HEK293 (cell line): ENCODE measurements at regions not wholly inside any gene's neighbourhood (a gene's known extent, or its start where the extent isn't known, plus 50 kb on each side); places are given as distances from the start of the nearest gene placed in this dataset.

Source experiments
- CTCF ChIA-PET: fragments of 350-600 bp; formaldehyde crosslinking; extraction: SDS; loops from one replicate; lab custom pipeline; 2021; ENCODE audit warnings: antibody characterized with exemption; lab: Yijun Ruan, JAX
- POLR2A ChIA-PET: fragments of 300-600 bp; formaldehyde crosslinking; extraction: SDS; loops from one replicate; lab custom pipeline; 2020; ENCODE audit warnings: antibody characterized with exemption, inconsistent platforms; lab: Yijun Ruan, JAX
- H3K27ac ChIP-seq: fragments of 200-500 bp; sonication (Bioruptor generic); 2 replicates; pipeline ENCODE4 v1.5.1; 2014; ENCODE audit warnings: low read depth, low read length, control low read depth, inconsistent platforms; ENCODE audit errors: extremely low read depth
- H3K36me3 ChIP-seq, 2 experiments: fragments of 200-500 bp in 1 of 2; sonication (Bioruptor generic) in 1 of 2; 1 replicate in 1 of 2; 2 replicates in 1 of 2; pipeline ENCODE4 v1.5.1; 2014 to 2017; ENCODE audit warnings: inconsistent platforms in 2 of 2, low read length in 2 of 2; ENCODE audit not compliant: control insufficient read depth in 2 of 2, insufficient read depth in 1 of 2
- H3K4me1 ChIP-seq: fragments of 200-500 bp; sonication (Bioruptor generic); 2 replicates; pipeline ENCODE4 v1.5.1; 2014; ENCODE audit warnings: mild to moderate bottlenecking, low read length, inconsistent platforms; ENCODE audit not compliant: control insufficient read depth, insufficient read depth
- H3K4me3 ChIP-seq: 2 replicates; pipeline ENCODE4 v1.5.1; 2011; ENCODE audit warnings: low read depth, mild to moderate bottlenecking, control low read depth, low read length, moderate library complexity
- H3K9me3 ChIP-seq: fragments of 200-500 bp; sonication (Bioruptor generic); 2 replicates; pipeline ENCODE4 v1.5.1; 2014; ENCODE audit warnings: low read depth, low read length, inconsistent platforms; ENCODE audit not compliant: control insufficient read depth, insufficient read depth
- BCL11A ChIP-seq: fragments of 450-650 bp; formaldehyde crosslinking; IDR thresholded peaks from 2 replicates; pipeline ENCODE4 v1.5.1; 2016; ENCODE audit warnings: low read depth, missing biosample characterization, missing genetic modification characterization
- MZF1 ChIP-seq: fragments of 450-650 bp; formaldehyde crosslinking; IDR thresholded peaks from 2 replicates; pipeline ENCODE4 v1.5.1; 2017; ENCODE audit warnings: missing biosample characterization, missing genetic modification characterization, borderline replicate concordance
- SCRT2 ChIP-seq: fragments of 450-650 bp; formaldehyde crosslinking; IDR thresholded peaks from 2 replicates; pipeline ENCODE4 v1.5.1; 2016; ENCODE audit warnings: missing biosample characterization, missing genetic modification characterization
- SP2 ChIP-seq: fragments of 450-650 bp; formaldehyde crosslinking; IDR thresholded peaks from 2 replicates; pipeline ENCODE4 v1.5.1; 2016; ENCODE audit warnings: missing biosample characterization, missing genetic modification characterization
- TCF7L2 ChIP-seq: IDR thresholded peaks from 2 replicates; pipeline ENCODE4 v1.6.1; 2011; ENCODE audit warnings: low read depth, mild to moderate bottlenecking, inconsistent platforms, low read length, moderate library complexity, borderline replicate concordance
- ZFP37 ChIP-seq: fragments of 450-650 bp; formaldehyde crosslinking; IDR thresholded peaks from 2 replicates; pipeline ENCODE4 v1.5.1; 2016; ENCODE audit warnings: missing biosample characterization, missing genetic modification characterization
- ZFP41 ChIP-seq: fragments of 450-650 bp; formaldehyde crosslinking; IDR thresholded peaks from 2 replicates; pipeline ENCODE4 v1.5.1; 2016; ENCODE audit warnings: missing biosample characterization, missing genetic modification characterization, borderline replicate concordance
- ZIC2 ChIP-seq: fragments of 450-650 bp; formaldehyde crosslinking; IDR thresholded peaks from 2 replicates; pipeline ENCODE4 v1.5.1; 2016; ENCODE audit warnings: missing biosample characterization, missing genetic modification characterization
- ZNF138 ChIP-seq: fragments of 450-650 bp; formaldehyde crosslinking; IDR thresholded peaks from 2 replicates; pipeline ENCODE4 v1.5.1; 2016; ENCODE audit warnings: missing biosample characterization, missing genetic modification characterization, borderline replicate concordance
- ZNF48 ChIP-seq: fragments of 450-650 bp; formaldehyde crosslinking; IDR thresholded peaks from 2 replicates; pipeline ENCODE4 v1.5.1; 2016; ENCODE audit warnings: missing biosample characterization, missing genetic modification characterization
- ZNF514 ChIP-seq: fragments of 450-650 bp; formaldehyde crosslinking; IDR thresholded peaks from 2 replicates; pipeline ENCODE4 v1.5.1; 2016; ENCODE audit warnings: missing biosample characterization, missing genetic modification characterization
- ZNF624 ChIP-seq: fragments of 450-650 bp; formaldehyde crosslinking; IDR thresholded peaks from 2 replicates; pipeline ENCODE4 v1.5.1; 2017; ENCODE audit warnings: missing biosample characterization, missing genetic modification characterization
- ZNF670 ChIP-seq: fragments of 450-650 bp; formaldehyde crosslinking; IDR thresholded peaks from 2 replicates; pipeline ENCODE4 v1.5.1; 2016; ENCODE audit warnings: missing biosample characterization, missing genetic modification characterization, low read depth
- ZNF843 ChIP-seq: fragments of 450-650 bp; formaldehyde crosslinking; IDR thresholded peaks from 2 replicates; pipeline ENCODE4 v1.5.1; 2016; ENCODE audit warnings: missing biosample characterization, missing genetic modification characterization
- TF ChIP-seq, protein P1 (sequence below): fragments of 450-650 bp; formaldehyde crosslinking; IDR thresholded peaks from 2 replicates; pipeline ENCODE4 v1.5.1; 2017; ENCODE audit warnings: missing biosample characterization, missing genetic modification characterization
- TF ChIP-seq, protein P2 (sequence below): fragments of 450-650 bp; formaldehyde crosslinking; IDR thresholded peaks from 2 replicates; pipeline ENCODE4 v1.5.1; 2017; ENCODE audit warnings: missing biosample characterization, missing genetic modification characterization
- TF ChIP-seq, protein P3 (sequence below): fragments of 450-650 bp; formaldehyde crosslinking; IDR thresholded peaks from 2 replicates; pipeline ENCODE4 v1.5.1; 2016; ENCODE audit warnings: missing biosample characterization, missing genetic modification characterization
- TF ChIP-seq, protein P4 (sequence below): fragments of 450-650 bp; formaldehyde crosslinking; IDR thresholded peaks from 2 replicates; pipeline ENCODE4 v1.5.1; 2016; ENCODE audit warnings: missing biosample characterization, missing genetic modification characterization
- TF ChIP-seq, protein P5 (sequence below): fragments of 450-650 bp; formaldehyde crosslinking; IDR thresholded peaks from 2 replicates; pipeline ENCODE4 v1.5.1; 2016; ENCODE audit warnings: missing biosample characterization, missing genetic modification characterization

DNA sequence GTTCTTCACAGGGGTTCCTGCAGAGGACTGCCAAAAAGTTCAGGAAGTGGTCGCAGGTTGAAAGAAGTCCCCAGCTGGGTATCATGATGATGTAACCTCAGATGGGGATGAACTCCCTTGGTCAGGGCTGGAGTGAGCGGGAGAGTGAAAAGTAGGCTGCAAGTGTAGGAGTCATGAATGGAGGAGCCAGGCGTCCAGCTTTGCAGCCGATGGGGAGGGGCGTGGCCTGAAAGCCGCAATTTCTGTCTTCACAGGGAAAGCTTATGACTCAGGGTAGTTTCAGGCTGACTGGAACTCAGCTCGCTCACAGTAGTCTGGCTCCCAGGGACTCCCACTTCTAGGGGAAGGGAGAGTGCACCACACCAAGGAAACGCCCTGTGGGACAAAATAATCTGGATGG is 70.0 kb upstream of the HS3ST3A1 start:
- Histone ChIP-seq H3K4me1 (no peaks in the 10 kb centered on the region), H3K9me3 (no peaks in the 10 kb centered on the region), H3K36me3 (no peaks in the 10 kb centered on the region)
- TF ChIP-seq, protein P1, sequence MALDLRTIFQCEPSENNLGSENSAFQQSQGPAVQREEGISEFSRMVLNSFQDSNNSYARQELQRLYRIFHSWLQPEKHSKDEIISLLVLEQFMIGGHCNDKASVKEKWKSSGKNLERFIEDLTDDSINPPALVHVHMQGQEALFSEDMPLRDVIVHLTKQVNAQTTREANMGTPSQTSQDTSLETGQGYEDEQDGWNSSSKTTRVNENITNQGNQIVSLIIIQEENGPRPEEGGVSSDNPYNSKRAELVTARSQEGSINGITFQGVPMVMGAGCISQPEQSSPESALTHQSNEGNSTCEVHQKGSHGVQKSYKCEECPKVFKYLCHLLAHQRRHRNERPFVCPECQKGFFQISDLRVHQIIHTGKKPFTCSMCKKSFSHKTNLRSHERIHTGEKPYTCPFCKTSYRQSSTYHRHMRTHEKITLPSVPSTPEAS (tag by site-specific recombination), result no peak
- peak; percentile 15; the same call in 1 of the 2 replicates for TF ChIP-seq ZIC2 (tag by site-specific recombination)
- TF ChIP-seq, all 188 proteins: peak for 1
- Histone ChIP-seq H3K4me3 (no peak overlapping the region), H3K27ac (no peak overlapping the region)
- POLR2A ChIA-PET, result interaction anchor here (1.0 kb wide), 1 partner anchor 45 kb away, joined by 3 read pairs; no protein-coding TSS in a partner anchor
- CTCF ChIA-PET, result interaction anchor here (0.6 kb wide), 1 partner anchor 83 kb away, joined by 3 read pairs; no protein-coding TSS in a partner anchor

DNA sequence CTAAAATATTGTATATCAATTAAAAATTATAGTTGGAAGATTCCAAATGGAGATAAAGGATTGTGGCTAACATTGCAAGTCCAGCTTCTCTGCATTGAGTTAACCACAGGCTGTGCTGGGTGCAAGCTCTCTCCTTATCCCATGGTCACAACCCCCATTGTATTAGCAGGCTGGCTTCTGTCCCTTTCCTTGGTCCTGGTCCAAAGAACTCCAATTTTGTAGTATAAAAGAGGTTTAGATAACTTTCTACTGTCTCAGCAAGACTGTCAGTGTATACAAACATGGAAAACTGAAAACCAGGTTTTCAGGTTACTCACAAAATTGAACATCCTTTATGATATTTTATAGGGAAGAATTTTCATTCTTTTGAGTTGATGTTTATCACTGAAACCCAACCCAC is 76.6 kb upstream of the HS3ST3A1 start:
- TF ChIP-seq ZFP41 (tag by site-specific recombination), result no peak
- TF ChIP-seq ZNF514 (tag by site-specific recombination), result no peak
- TF ChIP-seq SCRT2 (tag by site-specific recombination), result no peak
- no peak for TF ChIP-seq BCL11A
- no peak for TF ChIP-seq TCF7L2
- TF ChIP-seq, protein P2, sequence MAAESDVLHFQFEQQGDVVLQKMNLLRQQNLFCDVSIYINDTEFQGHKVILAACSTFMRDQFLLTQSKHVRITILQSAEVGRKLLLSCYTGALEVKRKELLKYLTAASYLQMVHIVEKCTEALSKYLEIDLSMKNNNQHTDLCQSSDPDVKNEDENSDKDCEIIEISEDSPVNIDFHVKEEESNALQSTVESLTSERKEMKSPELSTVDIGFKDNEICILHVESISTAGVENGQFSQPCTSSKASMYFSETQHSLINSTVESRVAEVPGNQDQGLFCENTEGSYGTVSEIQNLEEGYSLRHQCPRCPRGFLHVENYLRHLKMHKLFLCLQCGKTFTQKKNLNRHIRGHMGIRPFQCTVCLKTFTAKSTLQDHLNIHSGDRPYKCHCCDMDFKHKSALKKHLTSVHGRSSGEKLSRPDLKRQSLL (tag by site-specific recombination), result no peak
- TF ChIP-seq, protein P3, sequence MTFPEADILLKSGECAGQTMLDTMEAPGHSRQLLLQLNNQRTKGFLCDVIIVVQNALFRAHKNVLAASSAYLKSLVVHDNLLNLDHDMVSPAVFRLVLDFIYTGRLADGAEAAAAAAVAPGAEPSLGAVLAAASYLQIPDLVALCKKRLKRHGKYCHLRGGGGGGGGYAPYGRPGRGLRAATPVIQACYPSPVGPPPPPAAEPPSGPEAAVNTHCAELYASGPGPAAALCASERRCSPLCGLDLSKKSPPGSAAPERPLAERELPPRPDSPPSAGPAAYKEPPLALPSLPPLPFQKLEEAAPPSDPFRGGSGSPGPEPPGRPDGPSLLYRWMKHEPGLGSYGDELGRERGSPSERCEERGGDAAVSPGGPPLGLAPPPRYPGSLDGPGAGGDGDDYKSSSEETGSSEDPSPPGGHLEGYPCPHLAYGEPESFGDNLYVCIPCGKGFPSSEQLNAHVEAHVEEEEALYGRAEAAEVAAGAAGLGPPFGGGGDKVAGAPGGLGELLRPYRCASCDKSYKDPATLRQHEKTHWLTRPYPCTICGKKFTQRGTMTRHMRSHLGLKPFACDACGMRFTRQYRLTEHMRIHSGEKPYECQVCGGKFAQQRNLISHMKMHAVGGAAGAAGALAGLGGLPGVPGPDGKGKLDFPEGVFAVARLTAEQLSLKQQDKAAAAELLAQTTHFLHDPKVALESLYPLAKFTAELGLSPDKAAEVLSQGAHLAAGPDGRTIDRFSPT (tag by site-specific recombination), result no peak
- TF ChIP-seq MZF1 (tag by site-specific recombination), result no peak
- TF ChIP-seq ZNF624 (tag by site-specific recombination), result no peak
- TF ChIP-seq ZNF48 (tag by site-specific recombination), result no peak
- TF ChIP-seq, protein P4, sequence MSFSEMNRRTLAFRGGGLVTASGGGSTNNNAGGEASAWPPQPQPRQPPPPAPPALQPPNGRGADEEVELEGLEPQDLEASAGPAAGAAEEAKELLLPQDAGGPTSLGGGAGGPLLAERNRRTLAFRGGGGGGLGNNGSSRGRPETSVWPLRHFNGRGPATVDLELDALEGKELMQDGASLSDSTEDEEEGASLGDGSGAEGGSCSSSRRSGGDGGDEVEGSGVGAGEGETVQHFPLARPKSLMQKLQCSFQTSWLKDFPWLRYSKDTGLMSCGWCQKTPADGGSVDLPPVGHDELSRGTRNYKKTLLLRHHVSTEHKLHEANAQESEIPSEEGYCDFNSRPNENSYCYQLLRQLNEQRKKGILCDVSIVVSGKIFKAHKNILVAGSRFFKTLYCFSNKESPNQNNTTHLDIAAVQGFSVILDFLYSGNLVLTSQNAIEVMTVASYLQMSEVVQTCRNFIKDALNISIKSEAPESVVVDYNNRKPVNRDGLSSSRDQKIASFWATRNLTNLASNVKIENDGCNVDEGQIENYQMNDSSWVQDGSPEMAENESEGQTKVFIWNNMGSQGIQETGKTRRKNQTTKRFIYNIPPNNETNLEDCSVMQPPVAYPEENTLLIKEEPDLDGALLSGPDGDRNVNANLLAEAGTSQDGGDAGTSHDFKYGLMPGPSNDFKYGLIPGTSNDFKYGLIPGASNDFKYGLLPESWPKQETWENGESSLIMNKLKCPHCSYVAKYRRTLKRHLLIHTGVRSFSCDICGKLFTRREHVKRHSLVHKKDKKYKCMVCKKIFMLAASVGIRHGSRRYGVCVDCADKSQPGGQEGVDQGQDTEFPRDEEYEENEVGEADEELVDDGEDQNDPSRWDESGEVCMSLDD, result no peak
- TF ChIP-seq, protein P5, sequence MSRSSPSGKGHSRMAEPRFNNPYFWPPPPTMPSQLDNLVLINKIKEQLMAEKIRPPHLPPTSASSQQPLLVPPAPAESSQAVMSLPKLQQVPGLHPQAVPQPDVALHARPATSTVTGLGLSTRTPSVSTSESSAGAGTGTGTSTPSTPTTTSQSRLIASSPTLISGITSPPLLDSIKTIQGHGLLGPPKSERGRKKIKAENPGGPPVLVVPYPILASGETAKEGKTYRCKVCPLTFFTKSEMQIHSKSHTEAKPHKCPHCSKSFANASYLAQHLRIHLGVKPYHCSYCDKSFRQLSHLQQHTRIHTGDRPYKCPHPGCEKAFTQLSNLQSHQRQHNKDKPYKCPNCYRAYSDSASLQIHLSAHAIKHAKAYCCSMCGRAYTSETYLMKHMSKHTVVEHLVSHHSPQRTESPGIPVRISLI (tag by site-specific recombination), result no peak
- no peak for TF ChIP-seq ZNF138 (tag by site-specific recombination)
- no peak for TF ChIP-seq ZNF670 (tag by site-specific recombination)
- no peak for TF ChIP-seq ZNF843
- no peak for TF ChIP-seq ZFP37 (tag by site-specific recombination)
- no peak for TF ChIP-seq SP2 (tag by site-specific recombination)

More for the DNA sequence above, 76.6 kb upstream of the HS3ST3A1 start:
- CTCF ChIA-PET, result no interaction called here
- POLR2A ChIA-PET, result no interaction called here
- Histone ChIP-seq H3K27ac (no peak overlapping the region), H3K4me1 (no peaks in the 10 kb centered on the region), H3K36me3 (no peaks in the 10 kb centered on the region), H3K9me3 (no peaks in the 10 kb centered on the region), H3K4me3 (no peak overlapping the region)
